ENCODE measurements at regions not wholly inside any gene's neighbourhood (a gene's known extent, or its start where the extent isn't known, plus 50 kb on each side); places are given as distances from the start of the nearest gene placed in this dataset.

DNA sequence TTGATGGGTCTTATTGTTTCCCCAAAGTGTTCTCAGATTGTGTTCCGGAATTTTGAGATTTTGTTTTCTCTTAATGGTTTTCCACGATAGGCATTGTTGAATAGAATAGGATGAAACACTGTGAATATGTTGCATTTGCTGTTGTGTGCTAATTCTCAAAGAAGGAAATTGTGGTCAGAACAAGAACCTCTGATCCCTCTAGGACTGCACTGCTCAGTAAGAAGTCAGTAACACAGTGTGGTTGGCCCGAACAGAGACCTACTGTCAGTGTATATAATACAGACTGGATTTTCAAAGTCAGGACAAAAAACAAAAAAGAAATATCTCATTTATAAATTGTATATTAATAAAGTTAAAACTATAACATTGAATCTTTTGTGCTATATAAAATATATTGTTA is 494.8 kb downstream of the MAT2B start:
- TF ChIP-seq, protein P1, sequence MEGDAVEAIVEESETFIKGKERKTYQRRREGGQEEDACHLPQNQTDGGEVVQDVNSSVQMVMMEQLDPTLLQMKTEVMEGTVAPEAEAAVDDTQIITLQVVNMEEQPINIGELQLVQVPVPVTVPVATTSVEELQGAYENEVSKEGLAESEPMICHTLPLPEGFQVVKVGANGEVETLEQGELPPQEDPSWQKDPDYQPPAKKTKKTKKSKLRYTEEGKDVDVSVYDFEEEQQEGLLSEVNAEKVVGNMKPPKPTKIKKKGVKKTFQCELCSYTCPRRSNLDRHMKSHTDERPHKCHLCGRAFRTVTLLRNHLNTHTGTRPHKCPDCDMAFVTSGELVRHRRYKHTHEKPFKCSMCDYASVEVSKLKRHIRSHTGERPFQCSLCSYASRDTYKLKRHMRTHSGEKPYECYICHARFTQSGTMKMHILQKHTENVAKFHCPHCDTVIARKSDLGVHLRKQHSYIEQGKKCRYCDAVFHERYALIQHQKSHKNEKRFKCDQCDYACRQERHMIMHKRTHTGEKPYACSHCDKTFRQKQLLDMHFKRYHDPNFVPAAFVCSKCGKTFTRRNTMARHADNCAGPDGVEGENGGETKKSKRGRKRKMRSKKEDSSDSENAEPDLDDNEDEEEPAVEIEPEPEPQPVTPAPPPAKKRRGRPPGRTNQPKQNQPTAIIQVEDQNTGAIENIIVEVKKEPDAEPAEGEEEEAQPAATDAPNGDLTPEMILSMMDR (IDR thresholded peaks at IDR 0.05; ENCODE audit: extremely low read depth, missing control alignments) = no peak
- DNase-seq (ENCODE audit: low spot score) = no peak

DNA sequence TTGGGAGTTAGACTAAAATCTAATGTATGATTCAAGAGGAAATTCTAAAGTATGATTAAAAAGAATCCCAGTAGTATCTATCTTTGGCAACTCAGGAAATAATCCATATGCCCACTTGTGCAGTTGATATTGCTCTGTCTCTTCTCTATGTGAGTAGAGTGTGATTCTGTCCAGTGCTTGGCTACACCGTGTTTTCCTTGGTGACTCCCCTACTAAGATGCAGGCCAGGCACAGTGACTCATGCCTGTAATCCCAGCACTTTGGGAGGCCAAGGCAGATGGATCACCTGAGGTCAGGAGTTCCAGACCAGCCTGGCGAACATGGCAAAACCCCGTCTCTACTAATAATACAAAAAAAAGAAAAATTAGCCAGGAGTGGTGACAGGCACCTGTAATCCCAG is 495.4 kb downstream of the MAT2B start:
- TF ChIP-seq, protein P1 (IDR thresholded peaks at IDR 0.05; ENCODE audit: extremely low read depth, missing control alignments) = no peak
- DNase-seq (ENCODE audit: low spot score) = no peak

DNA sequence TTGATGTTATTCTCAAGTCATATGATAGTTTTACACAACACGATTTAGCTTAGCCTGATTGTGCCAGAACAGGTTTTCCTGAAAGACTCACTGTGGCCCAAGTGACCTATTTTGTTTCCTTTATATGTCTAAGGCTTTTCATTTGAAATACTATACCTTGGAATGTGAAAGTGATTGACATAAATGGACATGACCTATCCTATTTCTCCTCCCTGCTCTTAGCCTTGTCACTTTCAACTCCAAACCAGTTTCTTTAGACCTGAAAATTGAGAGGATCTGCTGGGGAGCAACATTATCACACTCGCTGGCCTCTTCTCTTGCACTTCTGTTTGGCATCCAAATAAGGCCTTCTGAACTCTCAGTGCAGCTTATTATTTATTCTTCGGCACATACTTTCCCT is 496.8 kb downstream of the MAT2B start:
- TF ChIP-seq, protein P1 (IDR thresholded peaks at IDR 0.05; ENCODE audit: extremely low read depth, missing control alignments) = no peak
- DNase-seq (ENCODE audit: low spot score) = no peak

DNA sequence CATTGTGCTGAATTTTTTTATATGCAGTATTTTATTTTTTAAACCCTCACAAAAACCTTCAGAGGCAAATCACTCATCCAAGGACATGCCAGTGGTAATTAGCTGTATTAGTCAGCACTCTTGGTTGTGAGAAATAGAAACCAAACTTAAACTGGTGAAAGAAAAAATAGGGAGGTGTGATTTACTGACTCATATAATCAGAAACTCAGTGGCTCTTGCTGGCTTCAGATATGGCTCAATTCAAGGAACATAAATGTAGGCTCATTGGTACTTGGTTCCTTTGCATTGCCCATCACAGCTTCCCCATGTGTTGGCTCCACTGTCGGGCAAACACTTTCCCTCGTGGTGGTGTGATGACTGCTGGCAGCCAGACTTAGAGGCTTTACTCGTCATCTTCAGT is 497.2 kb downstream of the MAT2B start:
- DNase-seq (ENCODE audit: low spot score) = no peak
- TF ChIP-seq, protein P1 (IDR thresholded peaks at IDR 0.05; ENCODE audit: extremely low read depth, missing control alignments) = no peak

DNA sequence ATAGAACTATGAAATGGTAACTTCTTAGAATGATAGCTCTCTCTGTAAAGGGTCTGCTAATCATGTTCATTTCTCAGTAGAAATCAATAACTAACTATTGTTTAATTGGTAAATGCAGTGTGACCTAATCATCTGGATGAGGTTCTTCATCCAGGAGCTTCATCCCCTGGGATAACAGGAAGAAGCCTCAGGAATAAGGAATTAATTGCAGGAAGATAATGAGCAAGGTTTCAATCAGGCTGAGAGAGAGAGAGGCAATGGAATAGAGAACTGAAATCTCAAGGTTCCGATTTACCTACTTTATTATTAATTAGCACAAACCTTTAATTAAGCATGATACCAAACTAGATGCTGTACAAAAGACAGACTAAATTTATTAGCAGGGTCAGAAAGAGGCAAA is 499.7 kb downstream of the MAT2B start:
- no peak for DNase-seq (ENCODE audit: low spot score)
- TF ChIP-seq, protein P1 (IDR thresholded peaks at IDR 0.05; ENCODE audit: extremely low read depth, missing control alignments) = no peak

DNA sequence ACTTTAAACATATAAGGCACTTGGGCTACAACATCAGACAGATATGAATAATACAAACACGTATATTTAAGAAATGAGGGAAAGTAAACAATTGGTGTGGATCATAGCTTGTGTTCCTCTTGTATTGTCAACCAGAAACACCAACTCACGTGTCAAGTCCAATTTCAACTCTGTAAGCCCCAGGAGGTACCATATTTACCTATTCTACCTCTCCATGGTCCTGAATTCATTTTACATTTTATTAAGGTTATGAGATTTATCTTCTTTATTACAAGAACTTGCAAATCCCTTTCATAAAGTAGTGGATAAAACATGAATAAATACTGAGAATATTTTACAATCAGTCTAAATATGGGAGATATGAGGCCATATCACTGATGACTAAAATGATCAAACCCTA is 501.6 kb downstream of the MAT2B start:
- no peak for DNase-seq (ENCODE audit: low spot score)
- TF ChIP-seq, protein P1 (IDR thresholded peaks at IDR 0.05; ENCODE audit: extremely low read depth, missing control alignments) = no peak

DNA sequence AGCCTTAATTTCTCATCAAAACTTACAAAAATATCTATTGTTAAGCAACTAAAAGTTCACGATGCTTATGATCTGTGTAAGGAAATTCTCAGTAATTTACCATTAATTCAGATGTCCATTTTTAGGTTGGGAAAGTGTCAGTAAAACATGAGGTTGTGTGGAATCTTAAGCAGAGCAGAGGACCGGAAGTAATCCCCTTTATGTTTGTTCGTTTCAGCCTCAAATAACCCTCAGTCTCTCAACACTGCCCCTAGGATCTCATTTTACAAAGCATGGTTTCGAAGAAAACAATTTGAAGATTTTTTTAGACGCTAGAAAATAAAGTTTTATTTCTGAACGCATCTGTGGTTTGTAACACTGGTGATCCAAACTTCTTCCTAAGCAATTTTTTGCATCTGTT is 504.2 kb downstream of the MAT2B start:
- DNase-seq (ENCODE audit: low spot score) = no peak
- TF ChIP-seq, protein P1 (IDR thresholded peaks at IDR 0.05; ENCODE audit: extremely low read depth, missing control alignments) = no peak
